ENCODE measurements at regions not wholly inside any gene's neighbourhood (a gene's known extent, or its start where the extent isn't known, plus 50 kb on each side); places are given as distances from the start of the nearest gene placed in this dataset.
"Not testable (repeated sequence)": the region's sequence is repeated elsewhere in the genome, so short reads cannot be mapped to it uniquely, and the experiment has no call there.

DNA sequence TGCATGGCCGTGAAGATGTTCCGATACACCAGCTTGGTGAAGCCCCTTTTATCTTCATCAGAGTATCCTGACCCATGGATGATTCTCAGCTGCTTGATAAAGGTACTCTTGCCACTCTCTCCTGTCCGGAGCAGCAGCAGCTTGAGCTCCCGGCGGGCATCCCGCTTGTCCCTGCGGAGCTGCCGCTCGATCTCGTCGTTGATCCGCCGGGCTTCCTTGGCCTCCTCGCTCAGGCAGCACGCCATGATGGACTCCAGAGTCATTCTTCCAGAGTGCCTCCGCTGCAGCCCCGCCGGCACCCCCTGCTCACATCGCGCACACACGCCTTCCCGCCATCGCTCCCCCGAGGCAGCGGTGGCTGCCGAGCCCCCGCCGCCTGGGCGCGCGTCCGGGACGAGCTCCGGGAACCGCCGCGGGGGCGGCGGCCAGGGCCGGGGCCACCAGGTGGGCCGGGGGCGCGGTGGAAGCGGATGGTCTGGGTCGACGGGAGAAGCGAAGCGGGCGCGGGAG, 51.3 kb upstream of the TUBA3D start:
- not testable (repeated sequence) for TF ChIP-seq POLR2AphosphoS5 (IDR thresholded peaks at IDR 0.05; ENCODE audit: insufficient read depth in 1 of 2, low read depth in 1 of 2)
- TF ChIP-seq, protein P1, sequence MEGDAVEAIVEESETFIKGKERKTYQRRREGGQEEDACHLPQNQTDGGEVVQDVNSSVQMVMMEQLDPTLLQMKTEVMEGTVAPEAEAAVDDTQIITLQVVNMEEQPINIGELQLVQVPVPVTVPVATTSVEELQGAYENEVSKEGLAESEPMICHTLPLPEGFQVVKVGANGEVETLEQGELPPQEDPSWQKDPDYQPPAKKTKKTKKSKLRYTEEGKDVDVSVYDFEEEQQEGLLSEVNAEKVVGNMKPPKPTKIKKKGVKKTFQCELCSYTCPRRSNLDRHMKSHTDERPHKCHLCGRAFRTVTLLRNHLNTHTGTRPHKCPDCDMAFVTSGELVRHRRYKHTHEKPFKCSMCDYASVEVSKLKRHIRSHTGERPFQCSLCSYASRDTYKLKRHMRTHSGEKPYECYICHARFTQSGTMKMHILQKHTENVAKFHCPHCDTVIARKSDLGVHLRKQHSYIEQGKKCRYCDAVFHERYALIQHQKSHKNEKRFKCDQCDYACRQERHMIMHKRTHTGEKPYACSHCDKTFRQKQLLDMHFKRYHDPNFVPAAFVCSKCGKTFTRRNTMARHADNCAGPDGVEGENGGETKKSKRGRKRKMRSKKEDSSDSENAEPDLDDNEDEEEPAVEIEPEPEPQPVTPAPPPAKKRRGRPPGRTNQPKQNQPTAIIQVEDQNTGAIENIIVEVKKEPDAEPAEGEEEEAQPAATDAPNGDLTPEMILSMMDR (IDR thresholded peaks at IDR 0.05) = not testable (repeated sequence)
